K562 (cell line): ENCODE measurements at regions not wholly inside any gene's neighbourhood (a gene's known extent, or its start where the extent isn't known, plus 50 kb on each side); places are given as distances from the start of the nearest gene placed in this dataset.
A peak's percentile ranks its signal among the peaks of the same experiment; 100 is the strongest.

Experiments used
- CAMTA2 ChIP-seq: fragments of 250-450 bp; sonication (Bioruptor Pico); conservative IDR thresholded peaks from 2 replicates; pipeline ENCODE4 v1.5.1; 2022
- CBFB ChIP-seq: sonication (generic); formaldehyde crosslinking; IDR thresholded peaks from 2 replicates; pipeline ENCODE4 v1.4.0; 2020; ENCODE audit warnings: mild to moderate bottlenecking, missing genetic modification reagents
- HDAC1 ChIP-seq, 2 experiments: fragments of 450-650 bp; IDR thresholded peaks; 2 replicates each; pipeline ENCODE4 v1.6.1; 2016 to 2017; ENCODE audit warnings: inconsistent platforms in 1 of 2, mild to moderate bottlenecking in 1 of 2, moderate library complexity in 1 of 2
- JUND ChIP-seq, 2 experiments: IDR thresholded peaks; 2 replicates in 1 of 2; 3 replicates in 1 of 2; pipeline ENCODE4 v1.6.1; 2011; ENCODE audit warnings: borderline replicate concordance in 2 of 2, low read depth in 2 of 2, low read length in 2 of 2, improper control_type of control experiment in 1 of 2, missing biosample characterization in 1 of 2, missing genetic modification characterization in 1 of 2, missing genetic modification reagents in 1 of 2
- NFXL1 ChIP-seq: fragments of 450-650 bp; formaldehyde crosslinking; IDR thresholded peaks from 2 replicates; pipeline ENCODE4 v1.4.0; 2021; ENCODE audit warnings: mild to moderate bottlenecking
- NFYB ChIP-seq: IDR thresholded peaks from 2 replicates; pipeline ENCODE4 v1.6.1; 2011; ENCODE audit warnings: mild to moderate bottlenecking, moderate library complexity; ENCODE audit not compliant: insufficient read length; ENCODE audit errors: extremely low read depth
- NR2C2 ChIP-seq, 2 experiments: fragments of 200-800 bp in 1 of 2; sonication (Bioruptor generic) in 1 of 2; sonication (generic) in 1 of 2; formaldehyde crosslinking in 1 of 2; IDR thresholded peaks; 2 replicates each; pipeline versions ENCODE4 v1.6.1 to v1.8.0; 2016 to 2022; ENCODE audit warnings: mild to moderate bottlenecking in 1 of 2, missing compliant biosample characterization in 1 of 2, missing genetic modification characterization in 1 of 2, missing genetic modification reagents in 1 of 2
- PURB ChIP-seq: sonication (generic); formaldehyde crosslinking; IDR thresholded peaks from 2 replicates; pipeline ENCODE4 v1.9.0; 2021; ENCODE audit warnings: low read depth, mild to moderate bottlenecking, missing genetic modification reagents
- STAG1 ChIP-seq: sonication (generic); formaldehyde crosslinking; IDR thresholded peaks from 2 replicates; pipeline ENCODE4 v1.5.0; 2020; ENCODE audit warnings: missing genetic modification reagents, borderline replicate concordance
- THRAP3 ChIP-seq: fragments of 450-650 bp; IDR thresholded peaks from 2 replicates; pipeline ENCODE4 v1.6.1; 2016; ENCODE audit warnings: mild to moderate bottlenecking, inconsistent platforms, borderline replicate concordance
- YBX1 ChIP-seq: fragments of 450-650 bp; IDR thresholded peaks from 2 replicates; pipeline ENCODE4 v1.7.1; 2016; ENCODE audit warnings: mild to moderate bottlenecking
- ZEB2 ChIP-seq: fragments of 450-650 bp; IDR thresholded peaks from 2 replicates; pipeline ENCODE4 v1.6.1; 2016
- ZNF124 ChIP-seq: sonication (generic); formaldehyde crosslinking; IDR thresholded peaks from 2 replicates; pipeline ENCODE4 v1.8.1; 2022; ENCODE audit warnings: missing genetic modification reagents
- ZNF507 ChIP-seq: conservative IDR thresholded peaks from 2 replicates; pipeline ENCODE4 v1.6.1; 2017; ENCODE audit warnings: missing genetic modification characterization, missing compliant biosample characterization
- ZNF644 ChIP-seq: fragments of 200-800 bp; sonication (Bioruptor generic); IDR thresholded peaks from 2 replicates; pipeline ENCODE4 v1.6.1; 2016; ENCODE audit warnings: low read depth, missing genetic modification characterization, missing compliant biosample characterization
- TF ChIP-seq, protein P1 (sequence below): fragments of 250-450 bp; sonication (Bioruptor Pico); IDR thresholded peaks from 2 replicates; pipeline ENCODE4 v1.9.0; 2021; ENCODE audit warnings: mild to moderate bottlenecking, inconsistent platforms
- TF ChIP-seq, protein P2 (sequence below): fragments of 250-450 bp; sonication (Bioruptor Pico); IDR thresholded peaks from 2 replicates; pipeline ENCODE4 v1.8.0; 2022; ENCODE audit warnings: inconsistent platforms, mild to moderate bottlenecking, moderate library complexity, borderline replicate concordance
- TF ChIP-seq, protein P3 (sequence below): fragments of 450-650 bp; IDR thresholded peaks from 2 replicates; pipeline ENCODE4 v1.6.1; 2016; ENCODE audit warnings: borderline replicate concordance
- TF ChIP-seq, protein P4 (sequence below), 3 experiments: fragments of 200-800 bp in 1 of 3; sonication (Bioruptor generic) in 1 of 3; sonication (generic) in 1 of 3; formaldehyde crosslinking in 1 of 3; IDR thresholded peaks; 2 replicates each; pipeline versions ENCODE4 v1.6.1 to v1.8.0; 2016 to 2022; ENCODE audit warnings: mild to moderate bottlenecking in 2 of 3, missing compliant biosample characterization in 2 of 3, missing genetic modification characterization in 2 of 3, missing genetic modification reagents in 1 of 3
- TF ChIP-seq, protein P5 (sequence below): fragments of 450-650 bp; formaldehyde crosslinking; IDR thresholded peaks from 2 replicates; pipeline ENCODE4 v1.4.0; 2022; ENCODE audit warnings: missing genetic modification characterization

DNA sequence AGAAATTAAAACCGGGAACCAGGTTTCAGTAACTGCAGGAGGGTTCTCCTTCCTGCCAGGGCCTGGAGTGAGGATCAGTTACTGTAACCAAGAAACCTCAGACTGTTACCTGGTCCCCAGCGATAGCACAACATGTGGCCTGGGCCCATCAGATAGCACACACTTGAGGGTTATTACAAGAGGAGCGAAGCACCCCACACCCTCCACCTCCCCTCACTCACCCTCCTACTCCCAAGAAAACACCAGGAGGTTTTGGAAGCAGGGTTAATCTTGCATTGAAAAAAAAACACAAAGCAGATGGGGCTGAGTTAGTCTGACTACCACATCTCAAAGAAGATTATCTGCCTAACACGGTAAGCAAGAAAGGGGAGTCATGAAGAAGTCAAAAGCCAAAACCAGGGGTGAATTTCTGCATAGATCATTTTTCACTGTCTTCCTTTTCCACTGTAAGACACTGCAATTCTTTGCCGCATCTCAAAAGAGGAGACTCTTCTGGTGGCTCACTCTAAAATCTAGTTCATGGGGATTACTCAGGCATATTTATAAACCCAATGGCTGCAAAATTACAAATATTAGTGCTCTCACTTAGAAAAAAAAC is 75.9 kb upstream of the DOCK9 start (continued):
- TF ChIP-seq JUND (IDR thresholded peaks at IDR 0.05; ENCODE audit: borderline replicate concordance, low read depth, low read length) (peak; percentile 78), JUND (tag; IDR thresholded peaks at IDR 0.05; ENCODE audit: borderline replicate concordance, low read depth, low read length) (no peak; the same call in 2 of the 3 replicates), HDAC1 (IDR thresholded peaks at IDR 0.05) (peak in 1 of 2 experiments; percentile 87; a peak in 2 of 4 replicates), ZEB2 (peak; percentile 82), ZNF507 (no peak), YBX1 (no peak), STAG1 (CRISPR knock-in tag) (no peak), ZNF124 (no peak), NFYB (no peak), CBFB (CRISPR knock-in tag) (0 out of 2 replicates have a peak, but pooled peaks have one; percentile 44), PURB (CRISPR knock-in tag) (no peak), NFXL1 (CRISPR knock-in tag) (no peak), THRAP3 (no peak), CAMTA2 (no peak), ZNF644 (tag) (no peak), NR2C2 (CRISPR knock-in tag; IDR thresholded peaks at IDR 0.05) (no peak), NR2C2 (tag; IDR thresholded peaks at IDR 0.05) (0 out of 2 replicates have a peak, but pooled peaks have one; percentile 22)
- TF ChIP-seq, protein P1, sequence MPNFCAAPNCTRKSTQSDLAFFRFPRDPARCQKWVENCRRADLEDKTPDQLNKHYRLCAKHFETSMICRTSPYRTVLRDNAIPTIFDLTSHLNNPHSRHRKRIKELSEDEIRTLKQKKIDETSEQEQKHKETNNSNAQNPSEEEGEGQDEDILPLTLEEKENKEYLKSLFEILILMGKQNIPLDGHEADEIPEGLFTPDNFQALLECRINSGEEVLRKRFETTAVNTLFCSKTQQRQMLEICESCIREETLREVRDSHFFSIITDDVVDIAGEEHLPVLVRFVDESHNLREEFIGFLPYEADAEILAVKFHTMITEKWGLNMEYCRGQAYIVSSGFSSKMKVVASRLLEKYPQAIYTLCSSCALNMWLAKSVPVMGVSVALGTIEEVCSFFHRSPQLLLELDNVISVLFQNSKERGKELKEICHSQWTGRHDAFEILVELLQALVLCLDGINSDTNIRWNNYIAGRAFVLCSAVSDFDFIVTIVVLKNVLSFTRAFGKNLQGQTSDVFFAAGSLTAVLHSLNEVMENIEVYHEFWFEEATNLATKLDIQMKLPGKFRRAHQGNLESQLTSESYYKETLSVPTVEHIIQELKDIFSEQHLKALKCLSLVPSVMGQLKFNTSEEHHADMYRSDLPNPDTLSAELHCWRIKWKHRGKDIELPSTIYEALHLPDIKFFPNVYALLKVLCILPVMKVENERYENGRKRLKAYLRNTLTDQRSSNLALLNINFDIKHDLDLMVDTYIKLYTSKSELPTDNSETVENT, result no peak
- TF ChIP-seq, protein P2, sequence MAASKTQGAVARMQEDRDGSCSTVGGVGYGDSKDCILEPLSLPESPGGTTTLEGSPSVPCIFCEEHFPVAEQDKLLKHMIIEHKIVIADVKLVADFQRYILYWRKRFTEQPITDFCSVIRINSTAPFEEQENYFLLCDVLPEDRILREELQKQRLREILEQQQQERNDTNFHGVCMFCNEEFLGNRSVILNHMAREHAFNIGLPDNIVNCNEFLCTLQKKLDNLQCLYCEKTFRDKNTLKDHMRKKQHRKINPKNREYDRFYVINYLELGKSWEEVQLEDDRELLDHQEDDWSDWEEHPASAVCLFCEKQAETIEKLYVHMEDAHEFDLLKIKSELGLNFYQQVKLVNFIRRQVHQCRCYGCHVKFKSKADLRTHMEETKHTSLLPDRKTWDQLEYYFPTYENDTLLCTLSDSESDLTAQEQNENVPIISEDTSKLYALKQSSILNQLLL (CRISPR knock-in tag), result no peak
- TF ChIP-seq, protein P3, sequence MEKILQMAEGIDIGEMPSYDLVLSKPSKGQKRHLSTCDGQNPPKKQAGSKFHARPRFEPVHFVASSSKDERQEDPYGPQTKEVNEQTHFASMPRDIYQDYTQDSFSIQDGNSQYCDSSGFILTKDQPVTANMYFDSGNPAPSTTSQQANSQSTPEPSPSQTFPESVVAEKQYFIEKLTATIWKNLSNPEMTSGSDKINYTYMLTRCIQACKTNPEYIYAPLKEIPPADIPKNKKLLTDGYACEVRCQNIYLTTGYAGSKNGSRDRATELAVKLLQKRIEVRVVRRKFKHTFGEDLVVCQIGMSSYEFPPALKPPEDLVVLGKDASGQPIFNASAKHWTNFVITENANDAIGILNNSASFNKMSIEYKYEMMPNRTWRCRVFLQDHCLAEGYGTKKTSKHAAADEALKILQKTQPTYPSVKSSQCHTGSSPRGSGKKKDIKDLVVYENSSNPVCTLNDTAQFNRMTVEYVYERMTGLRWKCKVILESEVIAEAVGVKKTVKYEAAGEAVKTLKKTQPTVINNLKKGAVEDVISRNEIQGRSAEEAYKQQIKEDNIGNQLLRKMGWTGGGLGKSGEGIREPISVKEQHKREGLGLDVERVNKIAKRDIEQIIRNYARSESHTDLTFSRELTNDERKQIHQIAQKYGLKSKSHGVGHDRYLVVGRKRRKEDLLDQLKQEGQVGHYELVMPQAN, result no peak
- TF ChIP-seq, protein P4, sequence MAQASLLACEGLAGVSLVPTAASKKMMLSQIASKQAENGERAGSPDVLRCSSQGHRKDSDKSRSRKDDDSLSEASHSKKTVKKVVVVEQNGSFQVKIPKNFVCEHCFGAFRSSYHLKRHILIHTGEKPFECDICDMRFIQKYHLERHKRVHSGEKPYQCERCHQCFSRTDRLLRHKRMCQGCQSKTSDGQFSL (CRISPR knock-in tag; IDR thresholded peaks at IDR 0.05), result no peak
- TF ChIP-seq, protein P4 (tag; IDR thresholded peaks at IDR 0.05), result no peak
- TF ChIP-seq, protein P5, sequence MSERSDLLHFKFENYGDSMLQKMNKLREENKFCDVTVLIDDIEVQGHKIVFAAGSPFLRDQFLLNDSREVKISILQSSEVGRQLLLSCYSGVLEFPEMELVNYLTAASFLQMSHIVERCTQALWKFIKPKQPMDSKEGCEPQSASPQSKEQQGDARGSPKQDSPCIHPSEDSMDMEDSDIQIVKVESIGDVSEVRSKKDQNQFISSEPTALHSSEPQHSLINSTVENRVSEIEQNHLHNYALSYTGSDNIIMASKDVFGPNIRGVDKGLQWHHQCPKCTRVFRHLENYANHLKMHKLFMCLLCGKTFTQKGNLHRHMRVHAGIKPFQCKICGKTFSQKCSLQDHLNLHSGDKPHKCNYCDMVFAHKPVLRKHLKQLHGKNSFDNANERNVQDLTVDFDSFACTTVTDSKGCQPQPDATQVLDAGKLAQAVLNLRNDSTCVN (CRISPR knock-in tag), result no peak
